Breast epithelium (tissue), 3 donors: ENCODE measurements at regions not wholly inside any gene's neighbourhood (a gene's known extent, or its start where the extent isn't known, plus 50 kb on each side); places are given as distances from the start of the nearest gene placed in this dataset.

Experiments
- POLR2AphosphoS5 ChIP-seq, 3 donors: sonication (generic); formaldehyde crosslinking; IDR thresholded peaks; one replicate each; pipeline ENCODE4 v1.6.1; 2017; ENCODE audit warnings: antibody characterized with exemption in 3 of 3
- TF ChIP-seq, protein P1 (sequence below), 3 donors: fragments of 450-650 bp; IDR thresholded peaks; one replicate each; pipeline ENCODE4 v1.5.1; 2016 to 2017; ENCODE audit warnings: antibody characterized with exemption in 3 of 3, mild to moderate bottlenecking in 3 of 3, moderate library complexity in 3 of 3

DNA sequence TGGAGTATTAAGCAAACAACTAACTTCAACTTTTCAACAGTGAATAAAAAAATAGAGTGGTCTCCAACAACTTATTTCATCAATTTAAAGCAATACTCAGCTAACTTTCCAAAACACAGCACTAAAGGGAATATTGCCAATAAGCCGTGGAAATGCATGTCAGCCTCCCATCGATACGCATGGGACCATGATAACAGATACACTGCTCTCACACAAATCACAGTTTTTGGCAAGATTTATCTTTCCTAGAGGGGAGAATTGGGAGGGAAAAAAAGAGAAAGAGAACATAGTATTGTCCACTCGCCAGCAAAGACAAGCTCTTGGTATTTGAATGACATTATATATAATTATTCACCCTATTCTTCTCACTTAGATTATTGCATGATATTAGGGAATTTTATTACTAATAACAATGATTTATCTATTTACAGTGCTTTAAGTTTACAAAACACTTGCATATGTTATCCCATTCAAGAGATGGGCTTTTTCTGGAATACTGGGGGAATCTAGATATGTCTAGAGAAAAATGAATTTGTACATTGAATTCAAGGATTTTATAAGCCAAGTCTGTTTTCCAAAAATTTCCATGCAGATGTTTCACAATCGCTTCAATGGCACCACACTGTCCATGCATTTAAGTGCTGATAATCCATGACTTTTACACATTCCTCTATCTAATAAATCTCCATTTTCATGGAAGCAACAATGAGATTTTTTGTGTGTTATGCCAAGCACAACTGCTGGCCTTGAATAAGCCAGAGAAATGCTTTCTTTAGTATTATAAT is 194.0 kb upstream of the MGMT start:
- no peak for TF ChIP-seq POLR2AphosphoS5 (IDR thresholded peaks at IDR 0.05)
- TF ChIP-seq, protein P1, sequence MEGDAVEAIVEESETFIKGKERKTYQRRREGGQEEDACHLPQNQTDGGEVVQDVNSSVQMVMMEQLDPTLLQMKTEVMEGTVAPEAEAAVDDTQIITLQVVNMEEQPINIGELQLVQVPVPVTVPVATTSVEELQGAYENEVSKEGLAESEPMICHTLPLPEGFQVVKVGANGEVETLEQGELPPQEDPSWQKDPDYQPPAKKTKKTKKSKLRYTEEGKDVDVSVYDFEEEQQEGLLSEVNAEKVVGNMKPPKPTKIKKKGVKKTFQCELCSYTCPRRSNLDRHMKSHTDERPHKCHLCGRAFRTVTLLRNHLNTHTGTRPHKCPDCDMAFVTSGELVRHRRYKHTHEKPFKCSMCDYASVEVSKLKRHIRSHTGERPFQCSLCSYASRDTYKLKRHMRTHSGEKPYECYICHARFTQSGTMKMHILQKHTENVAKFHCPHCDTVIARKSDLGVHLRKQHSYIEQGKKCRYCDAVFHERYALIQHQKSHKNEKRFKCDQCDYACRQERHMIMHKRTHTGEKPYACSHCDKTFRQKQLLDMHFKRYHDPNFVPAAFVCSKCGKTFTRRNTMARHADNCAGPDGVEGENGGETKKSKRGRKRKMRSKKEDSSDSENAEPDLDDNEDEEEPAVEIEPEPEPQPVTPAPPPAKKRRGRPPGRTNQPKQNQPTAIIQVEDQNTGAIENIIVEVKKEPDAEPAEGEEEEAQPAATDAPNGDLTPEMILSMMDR (IDR thresholded peaks at IDR 0.05), result no peak
